GM18519 (cell line): ENCODE measurements at regions not wholly inside any gene's neighbourhood (a gene's known extent, or its start where the extent isn't known, plus 50 kb on each side); places are given as distances from the start of the nearest gene placed in this dataset.

ENCODE experiments used
- ATAC-seq: cut with Tn5 transposase; IDR thresholded peaks from one replicate; pipeline ENCODE4 v1.9.1; 2021; ENCODE audit warnings: mild to moderate bottlenecking, moderate library complexity; ENCODE audit not compliant: unreplicated experiment, low FRiP score

- ATAC-seq: no peak
Measured at GRCh38 chr22:48152164-48152775, 1389.8 kb downstream of the TBC1D22A start.

GRCh38 chr22:48151641-48152040 is 1389.2 kb downstream of the TBC1D22A start:
- no peak for ATAC-seq

GRCh38 chr22:48147831-48148230 is 1385.4 kb downstream of the TBC1D22A start:
- no peak for ATAC-seq

- no peak for ATAC-seq
Measured at GRCh38 chr22:48147404-48147803, 1385.0 kb downstream of the TBC1D22A start.

- ATAC-seq: no peak
Measured at GRCh38 chr22:48146426-48146825, 1384.0 kb downstream of the TBC1D22A start.

- no peak for ATAC-seq
Measured at GRCh38 chr22:48145738-48146137, 1383.3 kb downstream of the TBC1D22A start.

GRCh38 chr22:48144318-48144717 is 1381.9 kb downstream of the TBC1D22A start:
- ATAC-seq: no peak

GRCh38 chr22:48143856-48144255 is 1381.4 kb downstream of the TBC1D22A start:
- ATAC-seq: no peak

GRCh38 chr22:48142388-48142787 is 1379.9 kb downstream of the TBC1D22A start:
- ATAC-seq: no peak

- ATAC-seq: no peak
Measured at GRCh38 chr22:48141301-48141700, 1378.9 kb downstream of the TBC1D22A start.

GRCh38 chr22:48140261-48140813 is 1377.9 kb downstream of the TBC1D22A start:
- ATAC-seq: no peak

GRCh38 chr22:48139776-48140175 is 1377.3 kb downstream of the TBC1D22A start:
- ATAC-seq: no peak

- no peak for ATAC-seq
Measured at GRCh38 chr22:48138855-48139254, 1376.4 kb downstream of the TBC1D22A start.

- ATAC-seq: no peak
Measured at GRCh38 chr22:48138427-48138826, 1376.0 kb downstream of the TBC1D22A start.

- no peak for ATAC-seq
Measured at GRCh38 chr22:48137640-48138039, 1375.2 kb downstream of the TBC1D22A start.

- no peak for ATAC-seq
Measured at GRCh38 chr22:48135592-48135991, 1373.1 kb downstream of the TBC1D22A start.

GRCh38 chr22:48125416-48125815 is 1363.0 kb downstream of the TBC1D22A start:
- no peak for ATAC-seq

- ATAC-seq: no peak
Measured at GRCh38 chr22:48121984-48122383, 1359.5 kb downstream of the TBC1D22A start.

GRCh38 chr22:48118654-48119053 is 1356.2 kb downstream of the TBC1D22A start:
- no peak for ATAC-seq

GRCh38 chr22:48116871-48117270 is 1354.4 kb downstream of the TBC1D22A start:
- no peak for ATAC-seq

- no peak for ATAC-seq
Measured at GRCh38 chr22:48112687-48113521, 1350.5 kb downstream of the TBC1D22A start.
